Right renal pelvis (tissue), 4 donors: ENCODE measurements at regions not wholly inside any gene's neighbourhood (a gene's known extent, or its start where the extent isn't known, plus 50 kb on each side); places are given as distances from the start of the nearest gene placed in this dataset.
"Not testable (repeated sequence)": the region's sequence is repeated elsewhere in the genome, so short reads cannot be mapped to it uniquely, and the experiment has no call there.

Experiments used
- DNase-seq, 4 donors: peaks; one replicate each; pipeline ENCODE4 v3.0.0-alpha.2; 2013; ENCODE audit warnings: low read depth in 4 of 4, low spot score in 3 of 4, missing footprints in 1 of 4

DNA sequence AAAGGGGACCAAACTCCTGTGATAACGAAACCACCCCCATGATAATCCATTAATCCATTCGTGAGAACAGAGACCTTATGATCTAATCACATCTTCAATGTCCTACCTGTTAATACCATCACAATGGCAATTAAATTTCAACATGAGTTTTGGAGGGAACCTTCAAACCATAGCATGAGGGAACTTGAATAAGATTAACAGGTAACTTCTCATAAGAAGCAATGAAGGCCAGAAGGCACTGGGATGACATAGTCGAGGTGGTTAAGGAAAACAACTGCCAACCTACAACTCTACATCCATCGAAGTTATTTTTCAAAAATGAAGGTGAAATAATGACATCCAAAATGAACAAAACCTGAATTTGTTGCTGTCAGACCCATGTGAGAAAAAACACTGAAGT lies 478.9 kb downstream of the EDEM1 start:
- no peak for DNase-seq

GRCh38 chr3:5673521-5673920 lies 486.0 kb downstream of the EDEM1 start:
- DNase-seq = peak in 2 of 4 donors; percentile 1 to 22

DNA sequence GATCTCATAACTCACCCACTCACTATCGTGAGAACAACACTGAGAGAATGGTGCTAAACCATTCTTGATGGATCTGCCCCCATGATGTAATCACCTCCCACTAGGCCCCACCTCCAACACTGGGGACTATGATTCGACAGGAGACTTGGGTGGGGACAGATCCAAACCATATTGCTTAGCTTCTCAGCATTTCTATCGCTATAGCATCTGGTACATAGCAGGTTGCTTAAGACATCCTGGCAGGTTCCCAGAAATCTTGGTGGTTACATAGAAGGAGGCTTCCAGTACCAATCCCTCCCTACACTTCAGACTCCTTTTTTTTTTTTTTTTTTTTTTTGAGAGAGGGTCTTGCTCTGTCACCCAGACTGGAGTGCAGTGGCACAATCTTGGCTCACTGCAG lies 487.8 kb downstream of the EDEM1 start:
- no peak for DNase-seq

GRCh38 chr3:5677555-5677954 lies 490.0 kb downstream of the EDEM1 start:
- peak in 2 of 4 donors; percentile 3 to 7 for DNase-seq

- no peak for DNase-seq
Measured at GRCh38 chr3:5678248-5678647, 490.7 kb downstream of the EDEM1 start.

- DNase-seq = no peak
Measured at GRCh38 chr3:5678844-5679243, 491.3 kb downstream of the EDEM1 start.

- DNase-seq = no peak
Measured at GRCh38 chr3:5687230-5687629, 499.7 kb downstream of the EDEM1 start.

DNA sequence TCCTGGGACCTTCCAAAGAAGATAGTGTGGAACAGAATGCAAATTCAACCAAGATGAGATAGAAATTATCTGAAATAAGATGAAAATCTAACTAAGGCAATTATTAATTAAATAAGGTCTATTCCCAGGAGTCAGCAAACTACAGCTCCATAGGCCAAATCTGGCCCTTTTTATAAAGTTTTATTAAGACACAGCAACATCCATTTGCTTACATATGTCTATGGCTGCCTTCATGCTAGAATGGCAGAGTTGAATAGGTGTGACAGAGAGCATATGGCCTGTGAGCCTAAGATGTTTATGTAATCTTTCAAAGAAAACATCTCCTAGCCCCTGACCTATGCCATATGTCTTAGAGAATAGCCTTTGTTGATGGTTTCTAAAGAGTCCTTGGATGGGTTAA lies 503.0 kb downstream of the EDEM1 start:
- no peak for DNase-seq

DNA sequence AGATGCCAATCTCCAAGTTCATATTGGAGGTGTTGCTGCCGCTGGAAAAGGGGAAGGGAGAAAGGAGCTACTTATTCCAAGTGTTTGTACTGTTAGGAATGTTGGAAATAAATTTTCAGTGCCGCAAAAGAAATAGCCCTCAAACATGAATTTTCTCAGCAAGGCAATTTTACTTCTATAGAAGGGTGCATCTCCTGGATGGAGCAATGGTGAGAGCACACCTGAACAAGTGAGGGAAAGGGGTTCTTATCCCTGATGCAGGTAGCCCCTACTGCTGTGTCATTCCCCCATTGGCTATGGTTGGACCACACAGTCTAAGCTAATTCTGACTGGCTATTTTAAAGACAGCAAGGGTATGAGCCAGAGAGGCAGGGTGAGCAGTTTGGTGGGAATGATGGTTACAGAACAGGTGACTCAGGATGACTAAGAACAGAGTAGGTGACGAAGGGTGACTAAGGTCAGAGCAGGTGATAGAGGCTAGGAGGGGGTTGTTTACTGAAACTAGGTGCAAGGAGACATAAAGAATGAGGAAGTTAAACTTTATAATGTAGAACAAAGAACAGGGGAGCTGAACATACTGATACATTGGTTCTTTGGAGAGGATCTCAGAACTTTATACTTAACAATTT lies 503.5 kb downstream of the EDEM1 start:
- no peak for DNase-seq

DNA sequence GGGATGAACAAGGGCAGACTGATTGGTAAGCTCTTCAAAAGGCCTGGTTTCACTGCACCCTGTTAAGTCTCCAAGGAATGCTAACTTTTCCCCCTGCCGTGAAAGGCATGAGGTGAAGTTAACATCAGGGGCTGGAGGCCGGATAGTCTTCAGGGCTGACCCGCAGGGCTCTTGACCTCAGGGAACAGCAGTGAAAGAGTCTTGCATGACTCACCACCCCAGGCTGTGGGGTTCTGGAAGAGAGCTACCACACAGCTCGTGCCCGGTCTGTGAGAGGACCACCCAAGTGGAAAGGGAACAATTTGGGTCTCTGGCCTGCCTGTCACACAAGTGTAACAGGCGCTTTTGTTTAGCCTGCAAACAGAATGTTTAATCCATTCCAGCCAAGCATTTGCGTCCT lies 504.9 kb downstream of the EDEM1 start:
- no peak for DNase-seq

DNA sequence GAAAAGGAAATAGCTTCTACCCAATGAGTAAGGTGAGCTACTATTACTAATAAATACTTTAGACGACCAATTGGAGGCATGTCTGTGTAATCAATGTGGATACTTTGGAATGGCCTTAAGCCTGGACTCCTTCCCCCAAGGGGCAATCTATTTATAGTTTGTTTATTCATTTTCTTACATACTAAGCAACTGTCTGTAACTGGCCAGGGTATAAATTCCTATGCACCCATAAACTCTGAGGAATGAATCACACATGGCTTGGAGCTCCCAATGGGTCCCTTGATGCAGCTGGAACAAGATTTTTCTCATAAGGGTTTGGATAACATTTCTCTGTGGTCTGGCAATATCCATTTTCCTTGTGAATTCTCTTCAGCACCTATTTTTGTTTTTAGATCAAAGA lies 506.8 kb downstream of the EDEM1 start:
- no peak for DNase-seq

DNA sequence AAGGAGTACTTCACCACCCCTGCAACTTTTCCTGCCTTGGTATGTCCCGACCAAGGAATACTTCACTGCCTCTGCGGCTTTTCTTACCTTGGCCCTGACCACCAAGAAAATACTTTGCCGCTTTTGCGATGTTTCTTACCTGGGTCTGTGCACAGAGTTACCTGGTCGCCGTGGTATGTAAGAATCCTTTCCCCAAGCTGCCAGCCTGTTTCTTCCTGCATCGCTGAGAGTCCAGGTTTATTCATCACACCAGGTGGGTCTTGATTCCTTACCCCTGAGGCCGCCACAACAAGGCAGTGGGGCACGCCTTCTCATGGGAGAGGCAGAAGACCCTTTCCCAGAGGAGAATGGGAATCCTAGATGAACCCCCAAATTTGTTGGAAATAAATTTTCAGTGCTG lies 511.3 kb downstream of the EDEM1 start:
- no peak for DNase-seq

DNA sequence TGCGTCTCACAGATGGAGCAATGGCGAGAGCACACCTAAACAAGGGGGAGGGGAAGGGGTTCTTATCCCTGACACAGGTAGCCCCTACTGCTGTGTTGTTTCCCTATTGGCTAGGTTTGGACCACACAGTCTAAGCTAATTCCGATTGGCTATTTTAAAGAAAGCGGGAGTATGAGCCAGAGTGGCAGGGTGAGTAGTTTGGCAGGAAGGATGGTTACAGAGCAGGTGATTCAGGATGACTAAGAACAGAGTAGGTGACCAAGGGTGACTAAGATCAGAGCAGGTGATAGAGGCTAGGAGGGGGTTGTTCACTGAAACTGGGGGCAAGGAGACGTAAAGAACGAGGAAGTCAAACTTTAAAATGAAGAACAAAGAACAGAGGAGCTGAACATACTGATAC lies 511.8 kb downstream of the EDEM1 start:
- DNase-seq = no peak

DNA sequence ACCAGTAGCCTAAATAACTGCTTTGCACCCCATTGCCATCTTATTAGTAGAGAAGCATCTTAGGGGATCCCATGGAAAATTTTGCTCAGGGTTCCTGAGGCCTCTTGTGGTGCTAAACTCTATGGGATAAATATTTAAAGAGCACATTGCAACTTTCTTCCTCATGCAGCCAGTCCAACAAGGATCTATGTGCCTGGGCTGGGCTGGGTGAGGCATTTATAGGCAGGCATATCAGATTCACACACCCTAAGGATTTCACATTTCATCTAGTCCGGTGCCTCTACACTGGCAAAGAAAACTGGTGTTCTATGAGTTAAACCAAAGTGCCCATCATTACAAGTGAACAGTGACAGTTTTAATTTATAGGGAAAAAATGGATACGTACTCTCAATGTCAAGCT lies 512.3 kb downstream of the EDEM1 start:
- DNase-seq = no peak

GRCh38 chr3:5701005-5701404 lies 513.5 kb downstream of the EDEM1 start:
- DNase-seq = not testable (repeated sequence)

- DNase-seq = no peak
Measured at GRCh38 chr3:5707794-5708193, 520.3 kb downstream of the EDEM1 start.

DNA sequence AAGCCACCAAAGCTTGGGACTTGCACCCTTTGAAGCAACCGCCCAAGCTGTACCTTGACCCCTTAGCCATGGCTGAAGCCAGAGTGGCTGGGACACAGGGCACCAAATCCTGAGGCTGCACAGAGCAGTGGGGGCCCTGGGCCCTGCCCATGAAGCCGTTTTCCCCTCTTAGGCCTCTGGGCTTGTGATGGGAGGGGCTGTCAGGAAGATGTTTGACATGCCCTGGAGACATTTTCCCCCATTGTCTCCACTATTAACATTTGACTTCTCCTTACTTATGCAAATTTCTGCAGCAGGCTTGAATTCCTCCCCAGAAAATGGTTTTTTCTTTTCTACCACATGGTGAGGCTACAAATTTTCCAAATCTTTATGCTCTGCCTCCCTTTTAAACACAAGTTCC lies 522.2 kb downstream of the EDEM1 start:
- no peak for DNase-seq

GRCh38 chr3:5710718-5711117 lies 523.2 kb downstream of the EDEM1 start:
- no peak for DNase-seq

DNA sequence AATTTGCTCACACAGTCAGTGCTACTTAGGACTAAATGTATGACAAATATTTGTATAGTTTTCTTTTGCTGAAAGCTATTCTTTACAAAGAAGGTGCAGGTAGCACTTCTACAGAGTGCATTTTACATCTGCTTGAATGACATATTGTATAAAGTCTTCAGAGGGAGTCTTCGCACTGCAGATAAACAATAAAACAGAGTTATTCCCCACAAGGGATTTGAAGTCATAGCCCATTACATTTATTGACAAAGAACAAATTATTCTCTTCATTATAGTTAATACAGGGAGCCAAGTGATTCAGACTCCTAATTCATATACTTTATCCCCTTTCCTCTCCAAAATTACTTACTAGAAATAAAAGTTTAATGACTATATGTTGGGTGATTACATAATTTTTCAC lies 529.7 kb downstream of the EDEM1 start:
- no peak for DNase-seq

GRCh38 chr3:5719668-5720067 lies 532.2 kb downstream of the EDEM1 start:
- DNase-seq = not testable (repeated sequence)

DNA sequence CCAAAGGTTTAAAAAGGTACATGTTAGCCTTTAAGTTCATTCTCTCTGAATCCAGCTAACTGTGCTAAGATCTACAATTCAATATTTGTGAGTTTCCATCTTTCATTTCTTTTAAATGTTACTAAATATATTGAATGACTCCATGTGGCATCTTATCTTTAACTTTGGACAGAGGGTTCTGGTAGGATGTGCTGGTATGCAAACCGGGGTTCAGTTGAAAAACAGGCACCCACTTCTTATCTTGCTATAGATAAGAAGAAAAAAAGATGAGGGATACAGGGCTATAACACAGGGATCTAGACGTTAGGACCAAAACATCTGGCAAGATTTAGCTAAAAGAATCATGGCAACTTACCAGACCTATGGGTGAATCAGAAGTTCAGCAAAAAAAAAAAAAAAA lies 538.3 kb downstream of the EDEM1 start:
- no peak for DNase-seq

DNA sequence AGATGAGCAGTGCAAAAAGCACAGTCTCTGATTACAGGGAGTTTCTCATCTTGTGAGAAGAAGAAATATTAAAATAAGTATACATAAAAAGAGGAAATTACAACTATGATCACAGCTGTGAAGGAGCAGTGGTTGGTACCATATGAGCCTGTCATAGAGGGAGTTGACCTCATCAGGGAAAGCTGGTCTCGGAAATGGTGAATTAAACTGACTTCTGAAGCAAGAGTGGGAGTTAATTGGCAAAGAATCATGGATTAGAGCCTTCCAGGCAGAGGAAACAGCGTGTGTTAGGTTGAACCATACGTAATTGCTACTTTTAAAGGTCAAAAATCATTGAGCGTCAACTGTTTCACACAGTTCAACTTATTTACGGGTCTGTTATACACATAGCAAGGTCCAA lies 539.1 kb downstream of the EDEM1 start:
- no peak for DNase-seq

GRCh38 chr3:5727743-5728484 lies 540.4 kb downstream of the EDEM1 start:
- no peak for DNase-seq
